ENCODE measurements at regions not wholly inside any gene's neighbourhood (a gene's known extent, or its start where the extent isn't known, plus 50 kb on each side); places are given as distances from the start of the nearest gene placed in this dataset.

GRCh38 chr7:119522263-119522662, 750.7 kb upstream of the KCND2 start (continued):
- TF ChIP-seq, protein P1, sequence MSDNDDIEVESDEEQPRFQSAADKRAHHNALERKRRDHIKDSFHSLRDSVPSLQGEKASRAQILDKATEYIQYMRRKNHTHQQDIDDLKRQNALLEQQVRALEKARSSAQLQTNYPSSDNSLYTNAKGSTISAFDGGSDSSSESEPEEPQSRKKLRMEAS (IDR thresholded peaks at IDR 0.05), result no peak

DNA sequence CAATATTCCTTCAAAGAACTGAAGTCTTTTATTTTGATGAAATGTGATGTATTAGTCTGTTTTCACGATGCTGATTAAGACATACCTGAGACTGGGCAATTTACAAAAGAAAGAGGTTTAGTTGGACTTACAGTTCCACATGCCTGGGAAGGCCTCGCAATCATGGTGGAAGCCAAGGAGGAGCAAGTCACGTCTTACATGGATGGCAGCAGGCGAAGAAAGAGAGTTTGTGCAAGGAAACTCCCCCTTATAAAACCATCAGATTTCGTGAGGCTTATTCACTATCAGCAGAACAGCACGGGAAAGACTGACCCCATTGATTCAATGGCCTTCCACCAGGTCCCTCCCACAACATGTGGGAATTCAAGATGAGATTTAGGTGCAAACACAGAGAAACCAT, 750.3 kb upstream of the KCND2 start:
- Histone ChIP-seq H3K4me3 (ENCODE audit: low read depth in 1 of 3, low read length in 3 of 3) (no peak overlapping the region), H3K9me3 (ENCODE audit: control insufficient read depth in 4 of 4, low read length in 3 of 4) (peaks cover 0 to 5% (median 0%) of the 10 kb centered on the region in 4 donors), H3K36me3 (ENCODE audit: control insufficient read depth in 4 of 4, insufficient read depth in 3 of 4, low read depth in 1 of 4, low read length in 3 of 4) (no peaks in the 10 kb centered on the region), H3K4me1 (ENCODE audit: control insufficient read depth in 4 of 4, insufficient read depth in 4 of 4, low read length in 3 of 4) (no peaks in the 10 kb centered on the region), H3K27ac (ENCODE audit: low read depth in 1 of 2, low read length in 2 of 2) (no peak overlapping the region), H3K9ac (ENCODE audit: low read depth in 1 of 2, low read length in 2 of 2) (no peak overlapping the region), H3K27me3 (ENCODE audit: control insufficient read depth in 4 of 4, insufficient read depth in 4 of 4, low read length in 3 of 4) (no peaks in the 10 kb centered on the region)
- 88% methylated on average over 6 of the region's 6 CpGs for WGBS
- no peak for TF ChIP-seq RXRA (IDR thresholded peaks at IDR 0.05)
- DNase-seq (ENCODE audit: low spot score), result no peak

DNA sequence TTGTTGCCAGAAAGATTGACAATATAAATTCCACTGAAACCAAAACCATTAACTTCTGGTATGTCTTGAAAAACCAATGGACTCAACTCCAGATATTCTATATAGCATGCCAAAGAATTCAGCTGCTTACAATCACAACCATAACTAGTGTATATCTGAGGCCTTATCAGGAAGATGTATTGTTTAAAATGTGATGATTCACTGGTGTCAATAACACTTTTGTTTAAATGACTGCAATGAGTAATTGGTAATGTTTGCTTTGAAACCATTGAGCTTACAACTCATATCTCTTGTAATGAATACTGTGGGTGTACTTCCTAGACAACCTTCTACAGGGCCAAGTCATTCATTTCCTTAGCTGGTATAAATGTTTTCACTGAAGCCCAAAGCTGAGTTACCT, 727.9 kb upstream of the KCND2 start:
- no peaks in the 10 kb centered on the region for H3K9me3 ChIP-seq (ENCODE audit: control insufficient read depth in 4 of 4, low read length in 3 of 4)
- no peaks in the 10 kb centered on the region for H3K4me1 ChIP-seq (ENCODE audit: control insufficient read depth in 4 of 4, insufficient read depth in 4 of 4, low read length in 3 of 4)
- DNase-seq (ENCODE audit: low spot score), result no peak
- H3K36me3 ChIP-seq (ENCODE audit: control insufficient read depth in 4 of 4, insufficient read depth in 3 of 4, low read depth in 1 of 4, low read length in 3 of 4), result no peaks in the 10 kb centered on the region
- TF ChIP-seq NR2F2 (IDR thresholded peaks at IDR 0.05) (no peak), HNF4G (IDR thresholded peaks at IDR 0.05) (no peak), RXRA (IDR thresholded peaks at IDR 0.05) (no peak), TAF1 (conservative IDR thresholded peaks at IDR 0.05) (no peak), EGR1 (IDR thresholded peaks at IDR 0.05; ENCODE audit: low read depth in 2 of 2) (no peak), RAD21 (IDR thresholded peaks at IDR 0.05) (no peak), CTCF (IDR thresholded peaks at IDR 0.05; ENCODE audit: low read depth, low read length, missing input control) (no peak), GABPA (IDR thresholded peaks at IDR 0.05 in 1 of 2, conservative IDR thresholded peaks at IDR 0.05 in 1 of 2) (no peak), FOXA2 (IDR thresholded peaks at IDR 0.05) (no peak), SP1 (IDR thresholded peaks at IDR 0.05) (no peak), REST (IDR thresholded peaks at IDR 0.05) (no peak), YY1 (IDR thresholded peaks at IDR 0.05) (no peak), FOXA1 (IDR thresholded peaks at IDR 0.05) (no peak)
- TF ChIP-seq, protein P2, sequence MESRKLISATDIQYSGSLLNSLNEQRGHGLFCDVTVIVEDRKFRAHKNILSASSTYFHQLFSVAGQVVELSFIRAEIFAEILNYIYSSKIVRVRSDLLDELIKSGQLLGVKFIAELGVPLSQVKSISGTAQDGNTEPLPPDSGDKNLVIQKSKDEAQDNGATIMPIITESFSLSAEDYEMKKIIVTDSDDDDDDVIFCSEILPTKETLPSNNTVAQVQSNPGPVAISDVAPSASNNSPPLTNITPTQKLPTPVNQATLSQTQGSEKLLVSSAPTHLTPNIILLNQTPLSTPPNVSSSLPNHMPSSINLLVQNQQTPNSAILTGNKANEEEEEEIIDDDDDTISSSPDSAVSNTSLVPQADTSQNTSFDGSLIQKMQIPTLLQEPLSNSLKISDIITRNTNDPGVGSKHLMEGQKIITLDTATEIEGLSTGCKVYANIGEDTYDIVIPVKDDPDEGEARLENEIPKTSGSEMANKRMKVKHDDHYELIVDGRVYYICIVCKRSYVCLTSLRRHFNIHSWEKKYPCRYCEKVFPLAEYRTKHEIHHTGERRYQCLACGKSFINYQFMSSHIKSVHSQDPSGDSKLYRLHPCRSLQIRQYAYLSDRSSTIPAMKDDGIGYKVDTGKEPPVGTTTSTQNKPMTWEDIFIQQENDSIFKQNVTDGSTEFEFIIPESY (IDR thresholded peaks at IDR 0.05), result no peak
- no peak overlapping the region for H3K27ac ChIP-seq (ENCODE audit: low read depth in 1 of 2, low read length in 2 of 2)
- no peak overlapping the region for H3K4me3 ChIP-seq (ENCODE audit: low read depth in 1 of 3, low read length in 3 of 3)
- H3K27me3 ChIP-seq (ENCODE audit: control insufficient read depth in 4 of 4, insufficient read depth in 4 of 4, low read length in 3 of 4), result no peaks in the 10 kb centered on the region
- no peak overlapping the region for H3K9ac ChIP-seq (ENCODE audit: low read depth in 1 of 2, low read length in 2 of 2)

Data from liver (tissue), 8 donors.